HG03060 (cell line): ENCODE measurements at regions not wholly inside any gene's neighbourhood (a gene's known extent, or its start where the extent isn't known, plus 50 kb on each side); places are given as distances from the start of the nearest gene placed in this dataset.

Source experiments
- ATAC-seq: cut with Tn5 transposase; IDR thresholded peaks from one replicate; pipeline ENCODE4 v1.9.1; 2021; ENCODE audit warnings: low read depth, moderate number of reproducible peaks; ENCODE audit not compliant: unreplicated experiment

DNA sequence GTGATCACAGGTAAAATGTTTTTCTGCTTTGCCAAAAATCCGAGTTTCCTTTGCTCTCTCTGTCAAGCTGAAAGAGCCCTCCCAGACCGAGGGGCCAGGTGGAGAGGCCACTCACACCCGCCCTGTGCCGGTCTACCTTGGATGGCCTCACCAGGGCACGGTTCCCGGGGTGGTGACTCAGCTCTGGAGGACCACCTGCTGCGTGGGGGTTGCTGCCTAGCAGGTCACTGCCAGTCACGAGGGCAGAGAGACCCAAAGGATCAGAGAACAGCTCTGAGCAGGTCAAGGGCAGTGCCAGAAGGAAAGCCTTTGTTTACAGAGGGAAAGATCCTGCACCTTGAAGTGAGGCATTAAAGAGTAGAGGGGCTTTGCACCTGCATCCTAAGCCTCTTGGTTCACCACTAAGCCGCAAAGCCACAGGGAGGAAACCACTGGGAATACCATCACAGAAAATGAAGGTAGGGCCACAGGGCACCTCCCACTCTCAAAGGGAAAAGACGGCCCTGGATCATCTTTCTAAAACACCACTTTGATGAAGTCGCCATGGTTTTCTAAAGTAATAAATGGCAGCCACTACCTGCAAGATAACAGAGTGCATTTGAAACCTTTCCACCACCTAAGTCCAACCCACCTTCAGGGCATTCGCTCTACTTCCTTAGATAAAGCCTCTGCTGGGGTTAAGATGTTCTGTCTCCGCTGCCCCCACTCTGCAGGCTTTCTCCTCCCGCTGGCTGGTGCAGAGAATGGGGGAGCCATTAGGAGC, 160.3 kb upstream of the KLF14 start:
- no peak for ATAC-seq

DNA sequence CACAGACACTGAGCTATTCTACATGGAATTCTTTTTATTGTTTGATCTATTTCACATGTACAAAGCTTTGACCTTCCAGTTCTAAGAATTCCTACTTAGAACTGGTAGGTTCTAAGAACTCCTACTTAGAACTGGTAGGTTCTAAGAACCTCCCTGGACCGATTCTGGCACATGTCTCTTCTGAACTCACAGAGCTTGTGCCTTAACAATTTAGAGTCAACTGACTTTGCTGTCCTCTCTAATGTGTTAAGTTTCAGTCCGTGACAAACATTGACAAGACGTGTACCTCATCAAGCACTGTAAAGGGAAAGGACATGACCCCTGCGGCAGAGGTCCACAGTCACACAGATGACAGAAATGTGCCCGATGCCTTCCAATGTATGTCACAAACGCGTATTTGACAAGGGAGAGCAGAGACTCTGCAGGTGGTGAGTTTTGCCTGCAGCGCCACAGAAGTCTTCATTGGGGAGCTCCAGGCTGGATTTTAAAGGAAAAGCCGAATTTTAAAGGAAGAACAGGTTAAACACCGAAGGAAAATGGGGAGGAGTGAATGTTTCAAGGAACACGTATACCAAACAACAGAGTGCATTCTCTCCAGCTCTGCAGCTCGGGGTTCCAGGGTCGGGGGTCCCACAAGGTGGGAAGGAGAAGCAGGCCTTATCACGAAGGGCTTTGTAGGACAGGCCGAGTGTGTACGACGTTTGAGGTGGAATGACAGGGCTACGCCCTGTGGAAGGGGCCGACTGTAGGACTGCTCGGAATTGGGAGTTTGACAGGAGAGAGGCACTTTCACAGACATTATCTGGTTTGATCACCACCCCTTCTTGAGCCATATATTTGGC, 161.1 kb upstream of the KLF14 start:
- ATAC-seq = no peak

DNA sequence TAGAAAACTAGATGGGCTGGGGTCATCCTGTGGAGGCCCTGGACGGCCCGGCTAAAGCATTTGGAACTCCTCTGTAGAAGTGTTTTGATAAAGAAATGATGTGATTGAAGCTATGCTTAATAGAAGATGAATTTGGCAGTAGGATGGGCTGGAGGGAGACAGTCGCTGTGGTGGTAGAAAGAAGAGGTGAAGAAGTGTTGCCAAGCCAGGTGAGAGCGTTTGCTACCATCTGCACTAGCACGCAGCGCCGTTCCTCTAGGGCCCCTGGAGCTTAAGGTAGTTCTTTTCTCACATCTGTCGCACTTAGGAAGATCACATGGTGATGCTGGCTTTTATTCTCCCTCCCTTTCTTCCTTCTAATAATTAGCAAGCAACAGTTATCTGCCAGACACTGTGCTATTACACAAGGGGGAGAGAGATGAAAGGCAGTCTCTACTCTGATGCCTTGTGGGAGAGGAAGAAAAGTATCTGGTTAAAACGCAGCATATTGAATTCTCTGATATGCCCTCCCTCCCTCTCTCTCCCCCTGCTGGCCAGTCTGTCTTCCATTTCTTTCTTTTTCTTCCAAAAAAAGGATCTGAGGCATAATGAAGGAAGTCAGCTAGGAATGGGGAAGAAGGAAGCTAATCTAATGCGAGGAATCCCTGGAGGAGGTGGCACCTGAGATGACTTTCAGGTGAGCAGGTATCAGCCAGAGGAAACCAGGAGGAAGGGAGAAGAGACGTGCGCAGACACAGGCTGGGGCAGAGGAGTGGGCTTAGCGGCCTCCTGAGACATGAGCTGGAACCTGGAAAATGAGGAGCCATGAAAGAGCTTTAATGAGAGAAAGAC, 162.3 kb upstream of the KLF14 start:
- ATAC-seq = no peak

DNA sequence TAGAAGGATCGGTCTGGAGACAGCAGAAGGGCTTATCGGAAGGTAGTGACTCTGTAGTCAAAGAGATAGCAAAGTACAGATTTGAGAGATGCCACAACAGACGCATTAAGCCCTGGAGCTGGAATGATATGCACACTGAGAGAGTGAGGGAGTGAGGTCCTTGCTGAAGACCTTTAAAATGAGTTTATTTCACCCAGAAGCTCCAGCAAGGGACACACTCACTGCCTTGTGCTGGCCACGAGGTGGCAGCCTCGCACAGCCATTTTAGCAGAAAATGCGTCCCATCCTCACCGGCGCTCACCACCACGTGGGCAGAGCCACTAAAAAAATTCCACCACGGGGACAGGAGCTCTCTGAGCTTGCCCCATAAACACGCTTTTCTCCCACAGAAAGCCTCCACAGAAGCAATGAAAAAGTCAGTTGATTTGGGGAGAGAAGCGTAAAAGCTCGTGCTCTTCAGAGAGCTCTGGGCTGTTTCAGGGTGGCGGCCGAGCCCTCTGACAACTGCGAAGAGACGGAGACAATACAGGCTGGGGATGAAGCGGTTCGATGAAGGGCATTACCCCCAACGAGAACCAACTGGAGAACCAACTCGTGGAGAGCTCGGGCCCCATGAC, 163.0 kb upstream of the KLF14 start:
- ATAC-seq = no peak

DNA sequence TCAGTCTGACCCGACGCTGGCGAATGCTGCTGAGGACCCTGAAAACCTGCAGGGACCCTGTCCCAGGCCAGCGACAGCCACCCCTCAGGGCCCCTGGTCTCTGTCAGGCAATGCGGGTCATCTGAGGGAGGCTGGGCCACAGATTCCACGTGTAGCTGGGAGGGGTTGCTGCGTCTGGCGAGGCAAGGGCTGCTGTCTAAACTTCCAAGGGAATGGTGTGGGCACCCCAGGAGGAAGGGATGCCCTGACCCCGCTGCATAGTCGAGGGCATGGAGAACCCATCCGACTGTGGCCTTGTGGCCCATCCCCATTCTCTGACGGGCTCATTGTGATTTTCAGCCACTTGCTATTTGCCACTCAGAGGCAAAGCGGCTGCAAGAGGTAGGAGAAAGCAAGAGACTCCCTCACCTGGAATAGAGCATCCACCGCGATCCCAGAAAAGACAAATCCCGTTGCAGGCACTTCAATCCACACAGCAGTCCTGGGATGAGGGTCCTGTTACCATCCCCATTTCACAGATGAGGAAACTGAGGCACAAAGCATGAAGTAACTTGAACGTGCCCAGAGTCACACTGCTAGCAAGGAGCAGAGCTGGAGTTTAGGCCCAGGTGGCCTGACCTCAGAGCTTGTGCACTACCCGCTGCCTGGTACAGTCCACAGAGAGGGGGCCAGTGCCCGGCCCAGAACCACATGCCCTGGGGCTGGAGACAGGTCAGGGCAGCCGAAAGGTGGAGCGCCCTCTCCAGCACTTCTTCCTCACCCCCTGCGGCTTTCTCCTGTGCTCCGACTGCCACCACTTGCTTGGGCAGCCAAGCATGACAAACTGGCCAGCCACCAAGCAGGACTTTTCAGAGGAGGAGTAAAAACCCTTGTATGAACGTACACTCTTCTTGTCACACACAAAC, 163.8 kb upstream of the KLF14 start:
- ATAC-seq = no peak

DNA sequence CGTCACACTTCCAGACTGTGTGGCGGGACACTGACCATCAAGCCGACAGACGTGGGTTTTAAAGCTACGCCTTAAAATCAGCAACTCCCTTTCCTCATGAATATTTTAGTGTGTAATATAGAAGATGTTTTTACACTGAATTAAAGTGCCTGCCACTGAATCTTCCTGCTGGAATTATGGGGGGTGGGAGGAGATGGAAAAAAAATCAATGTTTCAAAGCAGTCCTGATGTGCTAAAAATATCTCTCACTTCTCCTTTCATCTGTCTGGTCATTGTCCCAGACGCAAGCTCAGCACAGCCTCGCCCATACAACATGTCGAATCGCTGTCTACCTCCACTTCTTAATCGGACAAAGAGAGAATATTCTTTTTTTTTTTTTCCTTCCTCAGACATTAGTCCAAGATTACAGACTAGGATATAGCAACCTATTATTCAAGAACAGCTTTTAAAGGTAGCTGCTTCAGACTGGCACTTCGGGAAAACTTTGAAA, 165.1 kb upstream of the KLF14 start:
- ATAC-seq = no peak

DNA sequence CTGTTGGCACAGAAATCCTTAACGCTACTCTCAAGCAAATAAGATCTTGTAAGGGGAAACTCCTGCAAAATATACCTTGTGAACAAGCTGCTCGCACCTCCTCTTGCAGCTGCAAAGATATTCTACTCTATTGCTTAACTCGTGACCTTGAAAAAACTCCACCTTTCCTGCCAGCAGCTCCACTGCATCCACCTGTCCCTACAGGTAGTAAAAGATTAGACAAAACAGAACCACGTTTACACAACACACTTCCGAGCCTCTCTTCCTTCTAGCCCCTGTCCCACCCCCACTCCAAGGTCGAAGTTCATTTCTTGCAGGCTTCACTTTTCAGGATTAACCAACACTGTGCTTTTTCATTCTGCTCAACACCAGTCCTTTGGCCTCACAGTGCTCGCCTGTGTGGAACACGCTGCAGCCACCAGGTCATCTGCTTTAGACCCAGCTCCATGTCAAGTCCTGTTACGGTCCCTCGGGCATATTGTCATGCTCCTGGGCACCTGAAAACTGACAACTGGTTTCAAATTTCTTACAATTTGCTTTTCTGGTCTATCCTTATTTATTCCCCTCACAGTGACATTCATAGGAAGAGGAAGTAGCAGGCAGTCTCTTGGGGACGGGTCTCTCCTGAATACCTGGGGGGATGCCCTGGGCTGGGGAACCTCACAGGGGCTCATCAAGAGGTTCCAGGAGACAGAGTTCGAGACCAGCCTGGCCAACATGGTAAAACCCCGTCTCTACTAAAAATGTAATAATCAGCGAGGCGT, 165.8 kb upstream of the KLF14 start:
- no peak for ATAC-seq

DNA sequence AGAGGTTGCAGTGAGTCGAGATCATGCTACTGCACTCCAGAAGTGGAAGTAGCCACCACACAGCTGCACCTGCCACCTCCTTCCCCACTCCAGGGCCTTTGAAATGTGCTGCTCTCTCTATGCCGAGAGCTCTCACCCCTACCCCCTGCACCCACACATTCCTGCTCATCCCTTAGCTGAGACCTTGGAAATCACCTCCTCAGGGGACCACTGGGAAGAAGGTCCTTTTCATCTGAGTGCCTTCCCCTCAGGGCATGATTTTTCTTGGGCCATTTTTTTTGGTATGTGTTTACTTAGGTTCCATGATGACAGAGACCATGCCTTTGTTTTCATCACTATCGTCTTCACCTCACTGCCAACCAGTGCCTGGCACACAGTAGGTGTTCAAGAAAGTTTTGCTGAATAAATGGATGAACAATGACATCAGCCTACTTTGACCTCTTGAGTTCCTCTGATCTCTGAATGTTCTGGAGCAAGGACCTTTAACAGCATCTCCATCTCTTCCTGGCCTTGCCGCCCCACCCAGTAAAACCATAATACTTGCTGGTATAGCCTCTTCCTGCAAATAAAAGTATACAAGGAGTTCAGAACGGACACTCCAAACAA, 166.6 kb upstream of the KLF14 start:
- ATAC-seq = no peak

DNA sequence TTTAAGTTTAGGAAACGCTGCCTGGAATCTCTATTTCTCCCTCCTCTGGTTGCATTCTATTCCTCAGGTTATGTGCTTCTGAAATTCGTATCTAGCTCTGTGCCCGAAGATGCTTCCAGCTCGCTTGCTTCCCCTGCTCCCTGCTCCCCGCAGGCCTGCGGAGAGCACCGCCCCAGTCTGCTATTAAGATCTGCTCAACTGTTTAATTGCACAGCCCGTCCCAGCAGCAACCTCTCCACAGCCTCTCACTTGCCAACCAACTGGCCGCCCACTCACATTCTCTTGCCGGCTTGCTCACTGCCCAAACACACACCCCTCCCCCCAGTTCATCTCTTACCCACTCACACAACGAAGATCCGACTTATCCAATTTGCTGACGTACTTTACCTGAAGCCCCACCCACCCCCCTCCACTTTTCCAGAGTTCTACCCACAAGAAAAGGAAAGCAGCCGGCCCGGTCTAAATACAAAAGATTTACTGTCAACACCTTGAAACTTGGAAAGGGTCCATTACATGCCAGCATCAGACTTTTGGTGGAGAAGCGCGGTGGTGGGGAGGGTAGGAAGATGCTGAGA, 167.3 kb upstream of the KLF14 start:
- no peak for ATAC-seq

DNA sequence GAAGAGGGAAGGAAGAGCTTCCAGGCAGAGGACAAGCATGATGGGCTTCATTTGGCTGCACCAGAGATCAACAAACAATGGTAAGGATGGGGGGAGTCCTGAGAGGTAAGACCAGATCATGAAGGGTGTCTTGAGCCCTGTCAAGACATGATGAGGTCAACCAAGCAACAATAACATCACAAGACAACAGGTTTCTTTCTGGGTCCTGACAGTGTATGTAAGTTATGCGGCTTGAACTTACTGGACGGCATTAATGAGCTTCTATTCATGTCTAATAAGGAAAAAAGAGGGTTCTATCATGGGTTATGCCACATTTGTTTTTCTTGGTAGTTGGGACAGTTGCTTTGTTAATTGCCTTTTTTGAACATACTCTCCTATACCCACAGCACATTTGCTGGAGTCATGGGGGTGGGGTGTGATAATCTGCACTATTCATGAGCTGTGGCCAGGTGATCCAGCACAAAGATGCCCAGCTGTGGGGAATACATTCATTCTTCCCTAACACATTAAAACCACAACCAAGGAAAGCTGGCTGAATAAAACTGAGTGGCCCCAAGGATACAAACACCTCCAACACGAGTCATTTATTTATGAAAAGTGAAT, 168.8 kb upstream of the KLF14 start:
- ATAC-seq = no peak

DNA sequence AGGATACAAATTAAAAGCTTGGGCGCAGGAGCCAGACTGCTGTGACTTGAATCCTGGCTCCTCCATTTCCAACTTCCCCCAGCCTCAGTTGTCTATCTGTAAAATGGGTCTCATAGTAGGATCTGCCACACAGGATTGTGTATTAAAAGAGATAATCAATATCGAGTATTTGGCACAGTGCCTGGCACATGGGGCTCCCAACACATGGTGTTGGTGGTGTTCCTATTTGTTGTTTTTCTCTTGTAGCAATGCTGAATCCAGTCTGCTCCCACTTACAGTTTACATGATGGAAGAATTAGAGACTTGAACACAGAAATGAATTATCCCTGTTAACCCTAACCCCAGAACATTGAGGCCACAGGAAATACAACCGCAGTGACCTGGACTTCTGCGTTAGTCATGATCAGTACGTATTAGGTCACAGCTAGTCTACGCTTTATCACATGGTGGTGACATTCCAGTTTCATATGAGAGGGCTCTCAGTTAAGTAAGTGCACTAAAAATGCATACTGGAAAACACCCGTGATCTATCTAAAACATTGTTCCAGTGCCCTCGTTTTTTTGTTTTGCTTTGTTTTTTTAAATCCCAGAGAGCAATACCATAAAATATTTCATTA, 169.5 kb upstream of the KLF14 start:
- ATAC-seq = no peak

DNA sequence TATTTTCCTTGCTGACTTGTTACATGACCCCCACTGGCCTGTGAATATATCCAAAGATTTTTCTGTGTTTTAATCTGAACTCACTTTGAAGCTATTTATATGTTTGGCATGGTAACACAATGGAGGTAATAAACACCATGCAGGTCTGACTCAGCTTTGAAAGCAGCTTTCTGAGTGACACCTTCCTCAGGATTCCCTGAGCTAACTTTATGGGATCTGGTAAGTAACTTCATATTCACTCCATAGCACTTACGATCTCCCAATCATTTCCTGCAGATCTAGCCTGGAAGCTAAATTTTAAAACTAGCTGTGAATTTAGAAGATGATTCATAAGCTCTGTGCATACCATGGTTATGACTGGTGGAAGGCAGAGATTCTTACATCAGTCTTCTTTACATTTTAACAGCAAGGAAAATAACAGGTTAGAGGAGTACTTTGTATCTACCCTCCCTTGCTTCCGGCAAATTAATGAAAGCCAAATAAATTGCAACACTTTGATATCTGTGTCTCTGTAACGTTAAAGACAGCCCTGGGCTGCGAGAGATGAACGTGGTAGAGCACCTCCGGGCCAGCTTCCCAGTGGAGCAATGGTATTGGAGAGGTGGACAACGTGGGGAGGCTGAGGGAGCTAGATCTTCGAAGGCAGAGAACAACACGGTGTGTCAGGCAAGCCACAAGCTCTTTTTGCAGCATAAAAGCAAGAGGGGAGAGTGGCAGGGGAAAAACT, 170.2 kb upstream of the KLF14 start:
- no peak for ATAC-seq

DNA sequence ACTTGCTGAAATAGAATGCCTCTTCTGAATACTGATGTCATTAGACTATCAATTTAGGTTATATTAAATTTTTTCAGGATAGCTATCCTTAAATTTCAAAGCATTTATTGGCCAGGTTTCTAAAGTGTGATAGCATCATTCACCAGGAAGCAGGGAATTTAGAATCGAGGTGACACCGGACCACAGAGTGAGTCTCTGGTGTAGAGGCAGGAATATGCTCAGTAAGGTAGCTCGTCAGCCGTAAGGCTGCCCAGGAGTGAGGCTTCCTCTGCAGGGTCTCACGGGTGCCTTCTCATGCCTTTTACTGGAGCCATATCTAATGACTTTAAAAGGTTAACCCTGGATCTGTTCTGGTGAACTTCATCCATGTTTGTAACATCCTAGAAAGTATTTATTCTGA, 170.8 kb upstream of the KLF14 start:
- ATAC-seq = no peak

DNA sequence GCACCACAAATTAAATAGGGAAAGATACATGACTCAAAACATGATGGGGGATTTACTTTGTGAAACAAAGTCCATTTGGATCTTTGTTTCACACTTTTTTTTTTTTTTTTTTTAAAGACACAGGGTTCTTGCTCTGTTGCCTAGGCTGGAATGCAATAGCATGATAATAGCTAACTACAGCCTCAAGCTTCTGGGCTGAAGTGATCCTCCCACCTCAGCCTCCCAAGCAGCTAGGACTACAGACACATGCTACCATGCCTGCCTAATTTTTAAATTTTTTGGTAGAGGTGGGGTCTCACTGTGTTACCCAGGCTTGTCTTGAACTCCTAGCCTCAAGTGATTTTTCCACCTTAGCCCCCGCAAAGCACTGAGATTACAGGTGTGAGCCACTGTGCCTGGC, 172.6 kb upstream of the KLF14 start:
- no peak for ATAC-seq

DNA sequence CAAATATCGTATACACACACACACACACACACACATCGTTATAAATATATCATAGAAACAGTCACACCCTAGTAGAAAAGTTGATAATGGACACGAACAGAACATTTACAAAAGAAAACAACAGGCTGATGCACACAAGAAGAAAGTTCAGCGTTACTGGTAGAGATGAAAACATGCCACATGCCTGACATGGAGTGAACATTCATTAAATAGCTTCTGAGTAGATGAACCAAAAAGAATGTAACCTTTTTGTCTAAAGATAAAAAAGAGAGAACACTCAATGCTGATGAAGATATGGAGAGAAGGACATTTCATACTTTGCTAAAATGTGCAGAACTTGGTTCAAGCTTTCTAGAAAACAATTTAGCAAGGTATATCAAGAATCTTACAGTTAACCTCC, 173.4 kb upstream of the KLF14 start:
- ATAC-seq = no peak

DNA sequence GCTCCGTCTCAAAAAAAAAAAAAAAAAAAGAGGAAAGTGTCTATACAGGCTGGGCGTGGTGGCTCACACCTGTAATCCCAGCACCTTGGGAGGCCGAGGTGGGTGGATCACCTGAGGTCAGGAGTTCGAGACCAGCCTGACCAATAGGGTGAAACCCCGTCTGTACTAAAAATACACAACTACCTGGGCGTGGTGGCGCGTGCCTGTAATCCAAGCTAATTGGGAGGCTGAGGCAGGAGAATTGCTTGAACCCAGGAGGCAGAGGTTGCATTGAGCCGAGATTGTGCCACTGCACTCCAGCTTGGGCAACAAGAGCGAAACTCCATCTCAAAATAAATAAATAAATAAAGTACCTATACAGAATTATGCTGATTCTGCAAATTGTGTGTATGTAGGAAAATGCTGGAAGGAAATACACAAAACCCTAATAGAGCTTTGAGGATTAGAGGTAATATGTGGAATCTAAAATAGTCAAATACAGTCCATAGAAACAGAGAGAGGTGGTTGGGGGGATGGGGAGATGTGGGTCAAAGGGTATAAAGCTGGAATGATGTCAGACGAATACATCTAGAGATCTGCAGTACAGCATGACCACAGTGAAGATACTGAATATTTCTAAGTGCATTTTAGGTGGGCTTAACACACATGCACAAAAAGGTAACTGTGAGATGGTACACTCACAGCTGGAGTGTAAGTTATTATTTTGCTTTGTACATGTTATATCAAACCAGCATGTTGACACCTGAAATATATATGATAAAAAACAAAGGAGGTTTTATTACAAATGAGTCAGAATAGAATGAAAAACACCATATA, 174.5 kb upstream of the KLF14 start:
- no peak for ATAC-seq
